ENCODE measurements at regions not wholly inside any gene's neighbourhood (a gene's known extent, or its start where the extent isn't known, plus 50 kb on each side); places are given as distances from the start of the nearest gene placed in this dataset.

- POLR2A ChIA-PET (ENCODE audit: unreplicated experiment), result no interaction called here
- no peak for DNase-seq
- ATAC-seq (ENCODE audit: low read depth), result no peak
Measured at GRCh38 chr18:45155526-45155925, 459.8 kb upstream of the SLC14A2 start.

More at GRCh38 chr18:45155526-45155925, 459.8 kb upstream of the SLC14A2 start:
- Histone ChIP-seq H3K36me3 (ENCODE audit: control insufficient read depth, insufficient read depth, low read length) (no peaks in the 10 kb centered on the region), H4K91ac (ENCODE audit: insufficient read depth, low read depth, low read length) (no peak overlapping the region), H2AK5ac (ENCODE audit: low read depth, low read length) (no peak overlapping the region), H3K14ac (replicated peaks; ENCODE audit: low read depth, low read length) (no peak overlapping the region), H3K4me1 (ENCODE audit: control insufficient read depth, insufficient read depth, low read length) (no peaks in the 10 kb centered on the region), H3K9me1 (ENCODE audit: insufficient read depth, low read length) (no peaks in the 10 kb centered on the region), H3K4me3 (ENCODE audit: insufficient read depth, low read depth, low read length) (no peak overlapping the region), H3K56ac (ENCODE audit: extremely low read depth, insufficient read depth, low read length) (no peak overlapping the region), H3K18ac (ENCODE audit: low read depth, low read length) (no peak overlapping the region), H3K4ac (ENCODE audit: low read depth, low read length) (no peak overlapping the region), H2BK15ac (ENCODE audit: low read depth, low read length) (no peak overlapping the region), H3K79me1 (ENCODE audit: low read depth in 1 of 2, low read length in 2 of 2) (no peaks in the 10 kb centered on the region), H4K5ac (ENCODE audit: low read depth, low read length) (no peak overlapping the region), H3K4me2 (ENCODE audit: low read depth, low read length) (no peak overlapping the region), H3K23ac (ENCODE audit: low read depth, low read length) (no peak overlapping the region), H3K9me3 (ENCODE audit: control insufficient read depth, insufficient read depth, low read length) (no peaks in the 10 kb centered on the region), H3K27me3 (ENCODE audit: control insufficient read depth, insufficient read depth, low read length) (peaks cover 4% of the 10 kb centered on the region), H2BK120ac (ENCODE audit: low read depth, low read length) (no peak overlapping the region), H4K8ac (ENCODE audit: low read depth in 2 of 2, low read length in 2 of 2) (no peak overlapping the region), H2BK5ac (ENCODE audit: low read depth, low read length, poor library complexity, severe bottlenecking) (no peak overlapping the region), H2AFZ (replicated peaks; ENCODE audit: low read length, poor library complexity) (no peak overlapping the region), H4K20me1 (ENCODE audit: insufficient read depth, low read length) (no peaks in the 10 kb centered on the region), H2BK20ac (ENCODE audit: low read depth, low read length) (no peak overlapping the region), H3K27ac (ENCODE audit: insufficient read depth, low read length) (no peak overlapping the region), H2AK9ac (replicated peaks; ENCODE audit: low read depth, low read length, poor library complexity) (no peak overlapping the region), H3K9ac (ENCODE audit: low read depth, low read length) (no peak overlapping the region)
- dilution Hi-C loops (cut with HindIII; ENCODE audit: low sequenced_read_pairs, unreplicated experiment) (no loop called here), in situ Hi-C loops (cut with MboI; ENCODE audit: low sequenced_read_pairs) (no loop called here), intact Hi-C loops (cut with micrococcal nuclease) (no loop called here)
- CTCF ChIA-PET, result interaction anchor here (0.6 to 0.7 kb wide), 2 partner anchors 12 to 280 kb away, joined by 3 read pairs; no protein-coding TSS in a partner anchor
- BruUV-seq (replicated peaks), result no TSS peak
- no peak for TF ChIP-seq RFX5 (IDR thresholded peaks at IDR 0.05; ENCODE audit: low read depth, low read length)
- TF ChIP-seq USF2 (IDR thresholded peaks at IDR 0.05; ENCODE audit: low read depth, low read length), result no peak
- TF ChIP-seq ELK1 (IDR thresholded peaks at IDR 0.05; ENCODE audit: borderline replicate concordance, low read depth, low read length), result no peak
- TF ChIP-seq CEBPB (IDR thresholded peaks at IDR 0.05; ENCODE audit: low read depth, low read length), result no peak
- no peak for TF ChIP-seq POLR2A (IDR thresholded peaks at IDR 0.05; ENCODE audit: low read depth, low read length)
- no peak for TF ChIP-seq BHLHE40 (IDR thresholded peaks at IDR 0.05; ENCODE audit: low read depth, low read length)
- no peak for TF ChIP-seq MXI1 (IDR thresholded peaks at IDR 0.05; ENCODE audit: borderline replicate concordance, low read depth, low read length)
- no peak for TF ChIP-seq RAD21 (IDR thresholded peaks at IDR 0.05; ENCODE audit: low read length)
- TF ChIP-seq CHD1 (IDR thresholded peaks at IDR 0.05; ENCODE audit: low read depth, low read length), result no peak
- no peak for TF ChIP-seq CTCF (conservative IDR thresholded peaks at IDR 0.05; ENCODE audit: low read depth, low read length)
- TF ChIP-seq FOS (IDR thresholded peaks at IDR 0.05; ENCODE audit: low read depth, low read length), result no peak
- no peak for TF ChIP-seq MAZ (IDR thresholded peaks at IDR 0.05; ENCODE audit: borderline replicate concordance, low read depth, low read length)
- TF ChIP-seq RCOR1 (IDR thresholded peaks at IDR 0.05; ENCODE audit: insufficient replicate concordance, low read length), result no peak
- no peak for TF ChIP-seq MAFK (IDR thresholded peaks at IDR 0.05; ENCODE audit: low read depth, low read length)
- no peak for TF ChIP-seq SMC3 (IDR thresholded peaks at IDR 0.05; ENCODE audit: low read depth, low read length)
- TF ChIP-seq NFE2L2 (IDR thresholded peaks at IDR 0.05; ENCODE audit: low read depth, low read length), result no peak

All from IMR-90 (cell line).